GM23338 (cell line): ENCODE measurements at regions not wholly inside any gene's neighbourhood (a gene's known extent, or its start where the extent isn't known, plus 50 kb on each side); places are given as distances from the start of the nearest gene placed in this dataset.

Experiments
- ATAC-seq: fragments of 200-7000 bp; cut with Tn5 transposase; 3 replicates; pipeline ENCODE4 v1.9.1; 2020
- DNase-seq: peaks from one replicate; pipeline ENCODE4 v3.0.0-alpha.2; 2015; ENCODE audit warnings: low spot score
- H2AFZ ChIP-seq: fragments of 200-600 bp; sonication (generic); 2 replicates; pipeline ENCODE4 v1.8.0; 2016; ENCODE audit warnings: antibody characterized with exemption, mild to moderate bottlenecking, moderate library complexity
- H3F3A ChIP-seq: fragments of 200-600 bp; sonication (generic); replicated peaks from 2 replicates; pipeline ENCODE4 v1.8.0; 2017; ENCODE audit warnings: antibody characterized with exemption, mixed run types, low read depth
- H3K27ac ChIP-seq: fragments of 200-600 bp; sonication (generic); 2 replicates; pipeline ENCODE4 v1.6.1; 2016; ENCODE audit warnings: low read depth
- H3K27me3 ChIP-seq: fragments of 200-600 bp; sonication (generic); 2 replicates; pipeline ENCODE4 v1.8.0; 2016; ENCODE audit warnings: mild to moderate bottlenecking, mixed run types, moderate library complexity; ENCODE audit not compliant: insufficient read depth
- H3K36me3 ChIP-seq: fragments of 200-600 bp; sonication (generic); 2 replicates; pipeline ENCODE4 v1.8.0; 2016; ENCODE audit warnings: mild to moderate bottlenecking; ENCODE audit not compliant: insufficient read depth
- H3K4me1 ChIP-seq: fragments of 200-600 bp; sonication (generic); 2 replicates; pipeline ENCODE4 v1.8.0; 2016; ENCODE audit warnings: mild to moderate bottlenecking, moderate library complexity; ENCODE audit not compliant: insufficient read depth
- H3K4me2 ChIP-seq: fragments of 200-600 bp; sonication (generic); 2 replicates; pipeline ENCODE4 v1.7.1; 2017; ENCODE audit warnings: mixed run types
- H3K4me3 ChIP-seq: fragments of 200-600 bp; sonication (generic); 2 replicates; pipeline ENCODE4 v1.6.1; 2016; ENCODE audit warnings: mixed run types
- H3K79me2 ChIP-seq: fragments of 200-600 bp; sonication (generic); replicated peaks from 2 replicates; pipeline ENCODE4 v1.8.0; 2017; ENCODE audit warnings: mild to moderate bottlenecking; ENCODE audit not compliant: insufficient read depth
- H3K9me2 ChIP-seq: fragments of 200-600 bp; sonication (generic); 2 replicates; pipeline ENCODE4 v1.8.0; 2017; ENCODE audit not compliant: insufficient read depth
- H4K20me1 ChIP-seq: fragments of 200-600 bp; sonication (generic); replicated peaks from 2 replicates; pipeline ENCODE4 v1.8.0; 2017; ENCODE audit warnings: mild to moderate bottlenecking; ENCODE audit not compliant: insufficient read depth
- H3K27ac Mint-ChIP-seq: 2 replicates; pipeline ENCODE4 v1.8.0; 2020; ENCODE audit warnings: inconsistent platforms, mild to moderate bottlenecking, moderate library complexity, mixed read lengths
- H3K27me3 Mint-ChIP-seq: 3 replicates; pipeline ENCODE4 v1.8.0; 2022; ENCODE audit warnings: low read depth, mild to moderate bottlenecking, moderate library complexity, mixed read lengths, inconsistent platforms; ENCODE audit not compliant: insufficient read depth, poor library complexity
- H3K36me3 Mint-ChIP-seq: 3 replicates; pipeline ENCODE4 v1.8.0; 2021; ENCODE audit warnings: low read depth, mild to moderate bottlenecking, inconsistent platforms, moderate library complexity, mixed read lengths
- H3K4me1 Mint-ChIP-seq: 3 replicates; pipeline ENCODE4 v1.8.0; 2020; ENCODE audit warnings: mild to moderate bottlenecking, inconsistent platforms, mixed read lengths
- H3K4me3 Mint-ChIP-seq: 3 replicates; pipeline ENCODE4 v1.8.0; 2021; ENCODE audit warnings: moderate library complexity, mild to moderate bottlenecking, inconsistent platforms, mixed read lengths
- H3K9me3 Mint-ChIP-seq: 3 replicates; pipeline ENCODE4 v1.8.0; 2020; ENCODE audit warnings: moderate library complexity, mild to moderate bottlenecking, inconsistent platforms, mixed read lengths
- CREB1 ChIP-seq: fragments of 250-450 bp; sonication (Bioruptor Pico); IDR thresholded peaks from 2 replicates; pipeline ENCODE4 v1.5.0; 2020; ENCODE audit warnings: low read depth, mild to moderate bottlenecking, moderate library complexity
- CTCF ChIP-seq, 2 experiments: fragments of 200-600 bp in 1 of 2; sonication (generic) in 1 of 2; conservative IDR thresholded peaks; 2 replicates each; pipeline versions ENCODE4 v1.5.1 to v1.6.1; 2016 to 2017; ENCODE audit warnings: antibody characterized with exemption in 2 of 2, low read depth in 2 of 2, mild to moderate bottlenecking in 2 of 2, moderate library complexity in 1 of 2
- EZH2 ChIP-seq: fragments of 200-600 bp; sonication (generic); IDR thresholded peaks from one replicate; pipeline ENCODE4 v1.8.0; 2017; ENCODE audit warnings: antibody characterized with exemption, mild to moderate bottlenecking, low read depth; ENCODE audit not compliant: unreplicated experiment
- EZH2phosphoT487 ChIP-seq: fragments of 200-600 bp; sonication (generic); IDR thresholded peaks from one replicate; pipeline ENCODE4 v1.8.1; 2018; ENCODE audit warnings: antibody characterized with exemption; ENCODE audit not compliant: unreplicated experiment
- JUNB ChIP-seq: IDR thresholded peaks from one replicate; pipeline ENCODE4 v1.6.1; 2016; ENCODE audit warnings: antibody characterized with exemption; ENCODE audit not compliant: unreplicated experiment
- NANOG ChIP-seq: IDR thresholded peaks from 2 replicates; pipeline ENCODE4 v1.6.1; 2016; ENCODE audit warnings: antibody characterized with exemption, borderline replicate concordance
- POLR2AphosphoS5 ChIP-seq: IDR thresholded peaks from 2 replicates; pipeline ENCODE4 v1.6.1; 2016; ENCODE audit warnings: antibody characterized with exemption, low read depth
- STAT1 ChIP-seq: IDR thresholded peaks from one replicate; pipeline ENCODE4 v1.6.1; 2016; ENCODE audit warnings: antibody characterized with exemption; ENCODE audit not compliant: unreplicated experiment
- ZNF114 ChIP-seq: fragments of 250-450 bp; sonication (Bioruptor Pico); IDR thresholded peaks from 2 replicates; pipeline ENCODE4 v1.5.0; 2020; ENCODE audit warnings: mild to moderate bottlenecking, moderate library complexity
- ZNF331 ChIP-seq: fragments of 250-450 bp; sonication (Bioruptor Pico); IDR thresholded peaks from 2 replicates; pipeline ENCODE4 v1.5.0; 2020; ENCODE audit warnings: low read depth, mild to moderate bottlenecking, moderate library complexity
- TF ChIP-seq, protein P1 (sequence below): IDR thresholded peaks from one replicate; pipeline ENCODE4 v1.6.1; 2018; ENCODE audit warnings: antibody characterized with exemption; ENCODE audit not compliant: unreplicated experiment
- TF ChIP-seq, protein P2 (sequence below): IDR thresholded peaks from 2 replicates; pipeline ENCODE4 v1.6.1; 2016; ENCODE audit warnings: antibody characterized with exemption

DNA sequence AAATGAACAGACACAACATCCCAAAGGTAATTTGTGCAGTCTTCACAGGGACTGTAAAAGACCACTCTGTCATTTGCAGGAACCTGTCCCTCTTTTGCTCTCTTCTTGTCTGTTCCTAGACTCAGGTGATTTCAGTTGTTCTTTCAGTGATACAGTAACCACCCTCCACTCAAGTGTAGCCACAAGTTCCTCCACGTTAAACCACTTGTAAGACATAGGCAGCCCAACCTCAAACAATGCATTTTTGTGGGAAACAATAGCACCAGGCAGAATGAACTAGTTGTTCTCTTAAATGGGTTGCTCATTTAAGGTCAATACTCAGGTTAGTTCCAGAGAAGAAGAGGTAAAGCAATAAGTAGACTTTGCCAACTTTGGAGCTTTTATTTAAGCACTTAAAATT, 359.4 kb downstream of the MZT1 start (continued):
- TF ChIP-seq, protein P1, sequence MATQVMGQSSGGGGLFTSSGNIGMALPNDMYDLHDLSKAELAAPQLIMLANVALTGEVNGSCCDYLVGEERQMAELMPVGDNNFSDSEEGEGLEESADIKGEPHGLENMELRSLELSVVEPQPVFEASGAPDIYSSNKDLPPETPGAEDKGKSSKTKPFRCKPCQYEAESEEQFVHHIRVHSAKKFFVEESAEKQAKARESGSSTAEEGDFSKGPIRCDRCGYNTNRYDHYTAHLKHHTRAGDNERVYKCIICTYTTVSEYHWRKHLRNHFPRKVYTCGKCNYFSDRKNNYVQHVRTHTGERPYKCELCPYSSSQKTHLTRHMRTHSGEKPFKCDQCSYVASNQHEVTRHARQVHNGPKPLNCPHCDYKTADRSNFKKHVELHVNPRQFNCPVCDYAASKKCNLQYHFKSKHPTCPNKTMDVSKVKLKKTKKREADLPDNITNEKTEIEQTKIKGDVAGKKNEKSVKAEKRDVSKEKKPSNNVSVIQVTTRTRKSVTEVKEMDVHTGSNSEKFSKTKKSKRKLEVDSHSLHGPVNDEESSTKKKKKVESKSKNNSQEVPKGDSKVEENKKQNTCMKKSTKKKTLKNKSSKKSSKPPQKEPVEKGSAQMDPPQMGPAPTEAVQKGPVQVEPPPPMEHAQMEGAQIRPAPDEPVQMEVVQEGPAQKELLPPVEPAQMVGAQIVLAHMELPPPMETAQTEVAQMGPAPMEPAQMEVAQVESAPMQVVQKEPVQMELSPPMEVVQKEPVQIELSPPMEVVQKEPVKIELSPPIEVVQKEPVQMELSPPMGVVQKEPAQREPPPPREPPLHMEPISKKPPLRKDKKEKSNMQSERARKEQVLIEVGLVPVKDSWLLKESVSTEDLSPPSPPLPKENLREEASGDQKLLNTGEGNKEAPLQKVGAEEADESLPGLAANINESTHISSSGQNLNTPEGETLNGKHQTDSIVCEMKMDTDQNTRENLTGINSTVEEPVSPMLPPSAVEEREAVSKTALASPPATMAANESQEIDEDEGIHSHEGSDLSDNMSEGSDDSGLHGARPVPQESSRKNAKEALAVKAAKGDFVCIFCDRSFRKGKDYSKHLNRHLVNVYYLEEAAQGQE = no peak
- no peak for TF ChIP-seq CREB1 (CRISPR knock-in tag)
- TF ChIP-seq NANOG = no peak

- Histone ChIP-seq H2AFZ (no peak overlapping the region), H3K79me2 (no peaks in the 10 kb centered on the region), H3K9me2 (no peaks in the 10 kb centered on the region; the same call in 1 of the 2 replicates), H3K27me3 (no peaks in the 10 kb centered on the region), H3K36me3 (no peaks in the 10 kb centered on the region), H3K4me1 (no peaks in the 10 kb centered on the region), H3K27ac (no peak overlapping the region), H3K4me2 (no peak overlapping the region), H3F3A (no peaks in the 10 kb centered on the region), H3K4me3 (no peak overlapping the region), H4K20me1 (no peaks in the 10 kb centered on the region)
- Mint-ChIP-seq H3K27me3 (peaks cover 3% of the 10 kb centered on the region), H3K4me1 (no peaks in the 10 kb centered on the region), H3K9me3 (peaks cover 2% of the 10 kb centered on the region), H3K27ac (no peak overlapping the region), H3K4me3 (no peak overlapping the region), H3K36me3 (0 out of 3 replicates have a peak, but pooled peaks cover 2% of the 10 kb centered on the region)
- no peak for ATAC-seq
- no peak for DNase-seq
- TF ChIP-seq CTCF (conservative IDR thresholded peaks at IDR 0.05; ENCODE audit: low read depth in 2 of 2) (no peak), JUNB (no peak), ZNF114 (CRISPR knock-in tag) (no peak), EZH2phosphoT487 (no peak), ZNF331 (CRISPR knock-in tag) (no peak), POLR2AphosphoS5 (no peak), STAT1 (no peak), CREB1 (CRISPR knock-in tag) (no peak), NANOG (no peak), EZH2 (no peak)
- TF ChIP-seq, protein P1 = no peak
- TF ChIP-seq, protein P2, sequence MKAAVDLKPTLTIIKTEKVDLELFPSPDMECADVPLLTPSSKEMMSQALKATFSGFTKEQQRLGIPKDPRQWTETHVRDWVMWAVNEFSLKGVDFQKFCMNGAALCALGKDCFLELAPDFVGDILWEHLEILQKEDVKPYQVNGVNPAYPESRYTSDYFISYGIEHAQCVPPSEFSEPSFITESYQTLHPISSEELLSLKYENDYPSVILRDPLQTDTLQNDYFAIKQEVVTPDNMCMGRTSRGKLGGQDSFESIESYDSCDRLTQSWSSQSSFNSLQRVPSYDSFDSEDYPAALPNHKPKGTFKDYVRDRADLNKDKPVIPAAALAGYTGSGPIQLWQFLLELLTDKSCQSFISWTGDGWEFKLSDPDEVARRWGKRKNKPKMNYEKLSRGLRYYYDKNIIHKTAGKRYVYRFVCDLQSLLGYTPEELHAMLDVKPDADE = no peak
Observed at GRCh38 chr13:72346716-72347115, 380.7 kb downstream of the MZT1 start.
